Body of pancreas (tissue), 4 donors: ENCODE measurements at regions not wholly inside any gene's neighbourhood (a gene's known extent, or its start where the extent isn't known, plus 50 kb on each side); places are given as distances from the start of the nearest gene placed in this dataset.

Source experiments
- CTCF ChIP-seq, 7 experiments: fragments of 450-650 bp in 4 of 7; fragments of 200-600 bp in 3 of 7; sonication (generic) in 3 of 7; IDR thresholded peaks; one replicate each; pipeline ENCODE4 v1.5.1; 2016 to 2019; ENCODE audit warnings: antibody characterized with exemption in 7 of 7
- POLR2A ChIP-seq, 3 donors: fragments of 450-650 bp; IDR thresholded peaks; one replicate each; pipeline ENCODE4 v1.6.1; 2016; ENCODE audit warnings: antibody characterized with exemption in 3 of 3, mild to moderate bottlenecking in 2 of 3

GRCh38 chr12:30178916-30179315 lies 395.2 kb upstream of the TMTC1 start:
- TF ChIP-seq POLR2A (IDR thresholded peaks at IDR 0.05) (no peak), CTCF (IDR thresholded peaks at IDR 0.05) (no peak)
